HG03378 (cell line): ENCODE measurements at regions not wholly inside any gene's neighbourhood (a gene's known extent, or its start where the extent isn't known, plus 50 kb on each side); places are given as distances from the start of the nearest gene placed in this dataset.
A peak's percentile ranks its signal among the peaks of the same experiment; 100 is the strongest.
"Not testable (repeated sequence)": the region's sequence is repeated elsewhere in the genome, so short reads cannot be mapped to it uniquely, and the experiment has no call there.

Experiments used
- ATAC-seq: cut with Tn5 transposase; IDR thresholded peaks from one replicate; pipeline ENCODE4 v1.9.1; 2021; ENCODE audit warnings: mild to moderate bottlenecking, moderate library complexity; ENCODE audit not compliant: unreplicated experiment

DNA sequence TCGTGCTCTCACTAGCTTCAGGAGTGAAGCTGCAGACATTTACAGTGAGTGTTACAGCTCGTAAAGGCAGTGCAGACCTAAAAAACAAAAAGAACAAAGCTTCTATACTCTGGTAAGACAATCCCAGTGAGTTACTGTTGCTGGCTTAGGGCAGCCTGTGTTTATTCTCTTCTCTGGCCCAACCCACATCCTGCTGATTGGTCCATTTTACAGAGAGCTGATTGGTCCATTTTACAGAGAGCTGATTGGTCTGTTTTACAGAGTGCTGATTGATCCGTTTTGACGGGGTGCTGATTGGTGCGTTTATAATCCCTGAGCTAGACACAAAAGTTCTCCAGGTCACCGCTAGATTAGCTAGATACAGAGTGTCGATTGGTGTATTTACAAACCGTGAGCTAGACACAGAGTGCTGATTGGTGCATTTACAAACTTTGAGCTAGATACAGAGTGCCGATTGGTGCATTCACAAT lies 158.0 kb downstream of the KLRB1 start:
- ATAC-seq: not testable (repeated sequence)

DNA sequence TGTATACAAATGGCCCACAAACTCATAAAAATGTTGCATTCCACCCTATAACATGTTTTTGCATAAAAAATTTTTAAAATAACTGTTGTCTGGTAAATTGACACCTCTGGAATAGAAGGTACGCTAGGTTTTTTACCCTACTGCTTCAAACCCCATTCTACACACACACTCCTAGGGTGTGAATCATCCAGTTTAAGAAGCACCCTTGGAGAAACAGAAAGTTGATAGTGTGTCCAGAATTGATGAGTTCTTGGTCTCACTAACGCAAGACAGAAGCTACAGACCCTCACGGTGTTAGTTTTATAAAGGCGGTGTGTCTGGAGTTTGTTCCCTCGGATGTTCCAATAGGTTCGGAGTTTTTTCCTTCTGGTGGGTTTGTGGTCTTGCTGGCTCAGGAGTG lies 158.5 kb downstream of the KLRB1 start:
- ATAC-seq: no peak

DNA sequence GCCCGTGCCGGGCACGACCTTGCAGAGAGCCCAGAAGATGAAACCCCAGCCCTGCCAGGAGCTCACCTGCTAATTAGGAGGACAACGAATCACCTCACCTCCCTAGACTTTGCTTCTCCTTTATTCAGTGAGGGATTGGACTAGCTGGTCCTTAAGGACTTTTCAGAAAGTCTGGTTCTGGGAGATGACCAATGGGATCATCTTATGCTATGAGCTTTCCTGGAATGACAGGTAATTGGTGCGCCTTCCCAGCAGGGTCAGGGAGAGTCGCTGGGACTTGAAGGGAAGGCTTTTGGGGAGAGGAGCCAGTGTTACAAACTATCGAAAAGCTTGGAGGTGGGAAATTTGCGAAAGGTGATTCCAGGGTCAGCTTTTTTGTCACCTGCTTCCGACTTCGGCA lies 159.1 kb downstream of the KLRB1 start:
- not testable (repeated sequence) for ATAC-seq

DNA sequence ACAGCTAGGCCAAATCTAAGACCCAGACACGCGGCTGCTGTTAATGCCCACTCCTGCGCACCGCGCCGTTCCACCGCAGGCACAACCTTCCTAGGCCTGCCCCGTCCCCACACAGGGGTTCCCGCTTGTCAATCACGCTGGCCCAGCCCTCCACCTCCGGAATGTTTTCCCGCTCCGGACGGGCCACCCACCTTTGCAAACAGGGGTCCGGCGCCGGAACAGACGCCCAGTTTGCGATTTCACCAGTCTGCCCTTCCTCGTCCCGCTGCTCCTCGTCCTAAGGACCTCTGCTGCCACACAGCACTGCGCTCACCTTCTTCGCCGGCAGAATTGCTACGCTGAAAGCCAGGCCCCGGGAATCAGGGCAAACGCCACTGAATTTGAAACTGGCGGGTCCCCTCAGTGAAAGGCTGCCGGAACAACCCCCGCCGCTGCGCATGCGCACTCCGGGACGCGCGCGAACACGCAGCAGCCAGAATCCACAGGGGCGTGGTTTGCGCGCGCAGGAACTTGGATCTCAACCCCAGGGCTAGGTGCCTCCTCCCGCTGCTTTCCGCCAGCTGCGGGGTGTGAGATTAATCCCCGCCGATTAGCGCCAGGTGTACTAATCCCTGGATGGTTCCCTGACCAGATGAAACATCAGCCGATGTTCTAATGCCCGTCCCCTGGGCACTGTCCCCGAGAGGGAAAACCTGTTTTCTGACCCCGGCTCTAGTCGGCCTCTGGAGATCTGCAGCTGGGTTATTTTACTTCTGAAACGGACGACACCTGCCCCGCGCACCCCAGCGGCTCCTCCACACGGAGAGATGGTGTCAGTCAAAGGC lies 159.7 kb downstream of the KLRB1 start:
- peak; percentile 55 for ATAC-seq

DNA sequence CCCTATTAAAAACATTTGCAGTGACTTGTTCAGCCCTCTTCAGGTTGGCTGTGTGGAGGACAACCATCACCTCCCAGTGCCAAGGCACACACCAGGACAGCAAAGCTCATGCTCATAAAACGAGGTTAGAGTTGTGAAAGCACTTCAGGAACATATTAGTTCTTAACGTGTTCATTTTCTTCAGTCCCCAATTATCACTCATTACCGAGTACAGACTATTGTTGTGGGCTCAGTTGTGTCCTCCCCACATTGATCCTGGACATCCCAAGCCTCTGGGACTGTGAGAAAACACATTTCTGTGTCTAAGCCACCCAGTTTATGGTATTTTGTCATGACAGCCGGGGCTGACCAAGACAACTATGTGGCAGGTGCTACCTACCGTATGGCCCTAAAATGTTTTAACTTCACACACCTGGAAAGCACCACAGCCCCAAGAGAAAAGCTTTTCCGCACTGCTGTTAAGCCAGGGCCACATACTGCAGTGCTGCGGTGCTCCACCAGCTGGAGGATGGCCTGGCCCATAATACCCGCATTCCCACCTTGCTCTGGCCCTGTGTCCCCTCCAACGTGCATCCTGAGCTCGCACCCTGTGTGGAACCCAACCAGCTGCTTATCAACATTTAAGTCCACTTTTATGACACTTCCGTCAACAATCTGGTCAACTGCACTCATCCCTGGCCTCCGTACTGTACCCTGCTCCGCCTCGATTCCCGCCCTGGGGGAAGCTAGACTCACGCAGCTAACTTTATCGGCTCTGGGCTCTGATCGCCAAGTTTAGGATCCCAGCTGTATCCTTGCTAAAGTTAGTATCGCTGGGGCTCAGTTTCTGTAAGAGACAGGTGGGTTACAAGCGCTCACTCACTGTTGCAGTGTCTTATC lies 160.6 kb downstream of the KLRB1 start:
- ATAC-seq: peak; percentile 33

DNA sequence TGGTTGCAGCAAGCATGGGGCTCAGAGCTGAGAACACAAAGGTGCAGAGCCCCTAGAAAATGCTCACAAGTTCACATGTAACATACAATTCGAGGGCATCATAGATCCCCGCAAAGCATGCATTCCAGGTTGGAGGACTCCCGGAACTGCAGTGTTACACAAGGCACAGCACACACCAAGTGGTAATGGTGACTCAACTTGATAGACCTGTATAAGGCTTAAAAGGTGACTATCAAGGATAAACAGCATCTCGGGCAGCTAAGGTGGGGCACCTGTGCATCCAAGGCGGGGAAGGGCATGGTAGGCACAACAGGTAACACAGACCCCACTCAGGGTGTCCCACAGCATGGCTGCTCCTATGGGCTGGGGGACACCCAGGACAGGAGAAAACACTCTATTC lies 167.3 kb downstream of the KLRB1 start:
- ATAC-seq: not testable (repeated sequence)

DNA sequence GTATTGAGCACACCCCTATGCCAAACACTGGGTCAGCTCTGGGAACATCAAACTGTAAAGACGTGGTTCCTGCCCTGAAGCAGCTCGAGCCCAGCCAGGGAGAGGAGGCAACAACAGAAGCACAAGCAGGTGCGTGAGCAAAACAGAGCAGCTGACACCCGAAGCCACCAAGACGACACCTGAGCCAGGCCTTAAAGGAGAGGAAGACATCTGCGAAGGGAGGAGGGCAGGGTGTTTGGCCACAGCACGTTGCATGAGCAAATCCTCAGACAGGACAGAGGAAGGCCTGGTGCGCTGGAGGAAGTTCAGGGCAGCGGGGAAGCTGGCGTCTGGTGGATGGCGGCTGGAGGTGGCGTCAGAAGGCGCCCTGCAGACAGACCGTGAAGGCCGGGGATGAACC lies 172.0 kb downstream of the KLRB1 start:
- not testable (repeated sequence) for ATAC-seq

DNA sequence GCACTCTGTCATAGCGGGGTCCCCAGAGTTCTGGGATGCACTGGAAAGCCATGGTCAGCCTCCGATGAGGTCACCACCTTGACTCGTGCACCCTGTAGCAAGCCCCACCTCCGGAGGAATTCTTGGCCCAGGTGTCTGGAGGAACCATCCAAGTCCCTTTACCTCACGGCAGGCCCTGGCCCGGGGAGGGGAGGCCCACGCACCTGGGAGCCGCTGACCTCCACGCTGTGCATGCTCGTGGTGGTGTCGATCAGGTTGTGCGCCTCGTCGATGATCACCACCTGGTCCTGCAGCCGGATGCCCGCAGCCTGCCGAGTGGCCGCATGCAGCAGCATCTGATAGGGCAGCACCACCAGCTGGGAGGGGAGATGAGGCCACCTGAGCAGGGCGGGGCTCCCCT lies 177.3 kb downstream of the KLRB1 start:
- not testable (repeated sequence) for ATAC-seq

DNA sequence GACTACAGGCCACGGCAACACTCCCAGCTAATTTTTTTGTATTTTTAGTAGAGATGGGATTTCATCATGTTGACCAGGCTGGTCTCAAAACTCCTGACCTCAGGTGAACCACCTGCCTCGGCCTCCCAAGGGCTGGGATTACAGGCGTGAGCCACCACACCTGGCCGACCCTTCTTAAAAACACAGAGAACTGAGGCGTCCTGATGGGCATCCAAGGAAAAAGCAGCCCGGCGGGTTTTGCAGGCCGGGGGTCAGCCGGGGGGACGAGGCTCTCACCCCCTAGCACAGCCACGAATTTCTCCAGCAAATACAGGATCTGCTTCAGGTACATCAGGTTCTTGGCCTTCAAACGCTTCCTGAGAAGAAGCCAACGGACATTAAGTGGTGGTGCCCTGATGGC lies 178.9 kb downstream of the KLRB1 start:
- not testable (repeated sequence) for ATAC-seq

DNA sequence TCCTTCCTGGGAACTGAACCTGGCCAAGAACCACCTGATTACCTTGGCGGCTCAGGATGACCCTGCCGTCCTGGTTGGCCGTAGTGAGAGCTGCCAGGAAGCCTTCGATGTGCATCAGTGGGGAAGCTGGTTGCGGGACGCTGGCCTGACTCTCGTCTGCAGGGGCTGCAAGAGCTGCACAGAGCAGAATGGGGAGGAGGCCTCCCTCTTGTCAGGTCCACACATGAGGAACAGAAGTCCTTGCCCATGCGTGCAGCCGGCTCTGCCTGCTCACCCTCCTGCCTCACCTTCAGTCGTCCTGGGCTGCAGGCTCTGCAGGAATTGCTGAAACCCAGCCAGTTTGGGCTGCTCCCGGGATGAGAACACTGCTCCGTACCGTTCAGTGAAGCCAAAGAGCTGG lies 182.3 kb downstream of the KLRB1 start:
- not testable (repeated sequence) for ATAC-seq

DNA sequence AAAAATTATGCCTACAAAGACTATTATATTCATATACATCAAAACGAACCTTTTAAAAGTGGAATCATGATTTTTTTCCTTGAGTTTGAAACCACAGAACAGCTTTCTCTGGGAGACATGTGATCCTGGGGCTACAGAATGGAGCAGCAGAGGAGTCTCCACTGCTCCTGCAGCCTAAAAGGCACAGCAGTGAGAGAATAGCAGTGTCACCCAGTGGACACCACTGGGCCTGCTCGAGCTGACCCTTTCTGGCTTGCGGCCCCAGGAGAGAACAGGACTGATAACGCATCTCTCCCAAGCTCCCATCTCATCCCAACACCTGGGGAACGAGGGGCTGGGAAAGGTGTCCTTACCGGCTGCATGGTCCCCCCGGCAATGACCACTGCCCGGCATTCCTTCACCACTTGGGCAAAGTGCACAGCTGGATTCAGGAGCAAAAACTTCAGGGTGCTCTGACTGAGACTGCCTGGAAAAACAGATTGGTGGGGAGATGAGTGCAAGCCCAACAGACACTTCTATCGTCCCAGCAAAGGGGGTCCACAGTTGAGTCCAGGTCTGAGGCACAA lies 183.5 kb downstream of the KLRB1 start:
- not testable (repeated sequence) for ATAC-seq

DNA sequence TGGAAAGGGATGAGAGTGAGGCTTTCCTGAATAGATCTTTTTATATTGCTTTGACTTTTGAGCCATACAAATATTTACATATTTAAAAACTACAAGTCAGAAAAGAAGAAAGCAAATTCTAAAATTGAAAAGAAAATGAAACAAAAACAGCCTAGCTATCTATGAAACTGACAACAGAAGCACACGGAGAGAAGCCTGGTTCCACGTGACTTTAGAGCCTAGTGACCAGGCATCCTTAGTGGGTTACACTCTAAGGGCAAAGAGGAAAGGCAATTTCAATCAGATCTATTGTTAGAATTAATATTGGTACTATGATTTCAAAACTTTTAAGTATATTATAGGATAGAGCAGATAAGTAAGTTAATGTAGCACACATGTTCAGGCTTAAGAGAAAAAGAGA lies 185.0 kb downstream of the KLRB1 start:
- ATAC-seq: not testable (repeated sequence)

DNA sequence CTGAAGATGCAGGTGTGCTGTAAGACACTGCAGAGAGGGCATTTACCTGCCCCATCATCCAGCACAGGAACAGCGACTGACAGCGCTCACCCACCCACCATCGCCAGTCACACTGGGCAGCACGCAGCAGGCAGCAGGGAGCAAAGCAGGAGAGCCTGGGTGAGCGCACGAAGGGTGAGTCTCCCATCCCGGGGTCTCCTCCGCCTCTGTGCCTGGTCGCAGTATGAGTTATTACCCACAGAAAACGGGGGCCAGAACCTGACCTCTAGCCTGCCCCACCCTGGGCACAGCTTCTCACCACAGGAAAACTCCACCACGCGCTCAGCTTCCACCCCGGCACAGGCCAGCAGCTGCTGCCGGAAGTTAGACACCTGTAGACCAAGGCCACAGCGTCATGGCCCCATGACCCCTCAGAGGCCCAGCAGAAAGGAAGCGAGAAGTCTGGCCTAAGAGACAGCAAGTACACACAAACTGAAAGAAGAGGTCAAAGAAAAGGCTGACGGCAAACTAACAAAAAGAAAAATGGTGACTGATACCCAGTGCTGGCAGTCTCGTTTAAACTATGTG lies 186.1 kb downstream of the KLRB1 start:
- ATAC-seq: not testable (repeated sequence)

DNA sequence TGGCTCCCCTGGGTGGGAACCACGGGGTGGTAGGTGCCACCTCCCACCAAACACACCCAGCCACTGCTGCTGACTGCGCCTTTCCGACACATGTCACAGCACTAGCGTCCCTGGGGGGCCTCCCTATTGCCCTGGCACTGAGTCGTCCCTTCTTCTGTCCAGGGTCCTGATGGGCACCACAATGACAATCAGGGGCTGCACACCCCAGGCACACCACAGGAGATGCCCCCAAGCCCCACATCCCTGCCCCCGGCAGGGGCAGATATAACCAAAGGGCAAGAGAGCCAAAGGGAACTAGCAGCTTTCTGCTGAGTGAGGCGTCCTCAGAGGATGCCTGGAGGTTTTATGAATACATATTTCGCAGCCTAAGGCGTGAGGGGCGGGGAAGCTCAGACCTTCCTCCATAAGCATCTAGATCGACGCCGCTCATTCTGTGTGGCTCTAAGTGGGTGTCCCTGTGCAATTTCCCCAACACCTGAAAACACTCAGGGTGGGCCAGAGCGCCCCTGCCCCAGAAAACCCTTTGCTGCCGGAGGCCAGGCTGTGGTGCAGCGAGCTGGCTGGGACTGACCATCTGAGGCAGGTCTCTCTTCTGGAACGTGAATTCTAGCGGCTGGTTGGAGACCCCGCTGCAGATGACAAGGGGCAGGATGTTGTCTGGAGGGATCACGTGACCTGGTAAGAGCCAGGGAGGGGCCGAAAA lies 186.7 kb downstream of the KLRB1 start:
- ATAC-seq: not testable (repeated sequence)

DNA sequence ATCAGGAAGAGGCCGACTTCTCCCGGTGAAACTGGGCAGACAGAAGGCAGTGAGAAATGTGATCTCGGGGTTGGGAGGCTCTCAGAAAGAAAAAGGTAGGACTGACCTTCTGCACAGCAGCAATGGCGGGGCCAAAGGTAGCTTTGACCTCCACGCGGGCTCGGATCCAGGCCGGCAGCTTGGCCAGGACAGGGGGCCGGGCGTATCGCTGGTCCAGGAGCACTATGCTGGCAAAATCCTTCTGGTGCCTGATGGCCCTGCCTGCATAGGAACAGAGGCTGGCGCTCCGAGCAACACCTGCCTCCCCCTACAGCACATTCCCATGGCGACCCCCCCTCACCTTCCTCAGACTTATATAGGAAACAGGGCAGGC lies 189.1 kb downstream of the KLRB1 start:
- not testable (repeated sequence) for ATAC-seq

DNA sequence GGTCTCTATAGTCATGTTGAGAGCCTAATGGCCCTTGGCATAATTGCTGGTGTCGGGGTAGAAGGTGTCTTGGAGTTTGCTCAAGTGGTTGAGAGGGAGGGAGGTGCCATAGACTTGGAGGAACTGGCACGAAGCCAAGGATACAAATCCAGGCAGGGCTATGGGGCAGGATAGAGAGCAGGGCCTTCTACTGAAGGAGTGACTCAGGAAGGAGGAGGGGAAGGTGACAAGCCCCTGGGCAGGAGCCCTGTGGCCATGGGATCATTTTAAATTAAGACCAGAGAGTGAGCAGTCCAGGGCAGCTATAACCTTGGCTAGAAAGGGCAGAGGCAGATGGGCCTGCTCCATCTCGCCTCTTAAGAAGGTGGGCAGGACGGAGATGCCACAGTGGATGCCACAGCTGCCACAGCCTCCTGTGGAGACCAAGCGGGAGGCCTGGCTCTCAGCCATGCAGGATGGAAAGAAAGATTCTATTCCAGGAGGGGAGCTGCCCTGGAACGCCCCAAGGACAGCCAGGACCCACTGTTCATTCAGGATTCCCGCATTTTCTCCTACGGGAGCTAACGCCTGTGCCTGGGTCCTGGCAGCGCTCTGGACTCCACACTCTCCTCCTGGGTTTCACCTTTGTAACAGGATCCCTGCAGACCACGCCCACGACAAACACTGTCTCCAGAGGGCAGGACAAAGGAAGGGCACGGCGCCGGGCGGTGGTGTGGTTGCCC lies 189.6 kb downstream of the KLRB1 start:
- not testable (repeated sequence) for ATAC-seq

DNA sequence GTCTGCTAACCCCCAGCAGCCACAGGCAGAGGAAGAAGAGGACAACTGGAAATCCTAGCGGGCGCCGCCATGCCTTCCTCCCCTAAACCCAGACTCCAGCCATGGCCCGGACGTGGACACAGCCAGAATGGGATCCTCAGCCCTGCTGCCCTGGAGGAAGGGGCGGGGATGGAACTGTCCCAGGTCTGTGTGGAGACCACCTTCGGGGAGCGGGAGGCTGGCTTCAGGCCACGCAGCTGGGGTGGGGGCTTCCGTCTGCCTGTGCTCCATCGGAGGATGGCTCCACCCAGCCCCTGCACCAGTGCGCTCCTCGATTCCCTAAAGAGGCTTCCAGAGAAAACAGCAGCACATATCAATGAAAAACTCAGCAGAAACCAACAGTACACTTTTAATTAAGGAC lies 190.4 kb downstream of the KLRB1 start:
- not testable (repeated sequence) for ATAC-seq

DNA sequence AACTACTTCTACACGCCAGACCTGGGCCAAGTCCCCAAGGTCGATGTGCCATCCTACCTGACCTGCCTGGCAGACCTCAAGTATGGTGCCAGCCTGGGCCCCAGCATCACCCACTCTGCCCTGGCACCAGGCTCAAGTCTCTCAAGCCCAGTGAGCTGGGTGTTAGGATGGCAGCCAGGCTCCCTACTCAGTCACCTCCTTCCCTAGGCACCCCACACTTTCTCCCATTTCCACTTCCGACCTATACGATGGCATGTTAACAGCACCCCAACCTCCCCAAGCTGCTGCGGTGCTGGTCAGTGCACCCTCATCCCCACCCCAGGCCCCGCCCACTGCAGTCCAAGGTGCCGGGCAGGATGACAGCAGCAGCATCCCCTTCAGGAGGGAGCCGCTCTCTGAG lies 191.4 kb downstream of the KLRB1 start:
- not testable (repeated sequence) for ATAC-seq

DNA sequence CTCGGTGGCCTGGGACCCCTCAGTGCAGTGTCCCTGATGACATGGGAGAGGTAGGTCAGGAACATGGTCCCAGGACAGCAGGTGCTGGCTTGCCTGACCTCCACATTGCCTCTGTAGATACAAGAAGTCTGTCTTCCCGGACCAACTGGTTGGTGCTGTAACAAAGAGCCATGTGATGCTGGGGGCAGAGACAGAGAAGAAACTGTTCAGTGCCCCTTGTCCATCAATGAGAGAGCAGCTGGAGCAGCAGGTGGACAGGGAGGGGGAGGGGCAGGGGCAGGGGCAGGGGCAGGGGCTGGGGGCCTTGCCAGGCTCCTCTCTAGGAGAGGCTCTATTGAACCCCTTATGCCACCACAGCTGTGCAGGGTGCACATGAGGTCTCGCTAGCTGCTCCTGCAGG lies 191.8 kb downstream of the KLRB1 start:
- not testable (repeated sequence) for ATAC-seq

DNA sequence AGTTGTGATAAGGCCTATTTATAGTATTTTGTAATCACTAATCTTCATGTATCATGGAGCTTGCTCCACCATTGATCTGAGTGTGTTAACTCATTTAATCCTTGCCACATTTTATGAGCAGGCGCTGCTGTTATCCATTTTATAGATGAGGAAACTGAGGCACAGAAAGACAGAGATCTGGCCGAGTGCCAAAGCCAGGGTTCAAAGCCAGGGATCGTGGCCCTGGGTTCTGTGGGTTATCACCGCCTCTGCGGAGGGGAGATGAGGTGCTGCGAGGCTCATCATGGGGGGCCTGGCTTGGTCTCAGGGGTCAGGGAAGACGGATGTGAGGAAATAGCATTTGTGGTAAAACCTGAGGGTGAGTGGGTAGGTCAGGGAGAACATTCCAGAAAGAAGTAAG lies 193.9 kb downstream of the KLRB1 start:
- not testable (repeated sequence) for ATAC-seq
